ENCODE measurements at regions not wholly inside any gene's neighbourhood (a gene's known extent, or its start where the extent isn't known, plus 50 kb on each side); places are given as distances from the start of the nearest gene placed in this dataset.

DNA sequence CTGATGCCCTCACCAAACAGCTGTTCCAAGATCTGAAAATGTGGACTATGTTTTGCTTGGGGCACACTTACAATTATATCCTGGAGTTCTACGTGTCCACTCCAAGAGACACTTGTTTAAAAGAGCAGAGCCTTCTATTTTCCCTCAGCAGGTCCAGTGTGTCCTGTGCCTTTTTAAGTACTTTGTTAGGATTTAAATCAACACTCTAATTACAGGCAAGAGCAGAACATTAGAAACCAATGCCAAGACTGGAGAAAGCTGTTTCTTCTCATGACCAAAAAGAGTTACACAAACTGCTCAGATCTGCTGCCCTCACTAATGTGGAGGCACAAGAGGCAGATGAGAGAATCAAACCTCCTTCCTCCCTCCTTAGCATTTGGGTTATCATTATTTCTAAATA, 452.9 kb downstream of the LMO4 start:
- TF ChIP-seq, protein P1, sequence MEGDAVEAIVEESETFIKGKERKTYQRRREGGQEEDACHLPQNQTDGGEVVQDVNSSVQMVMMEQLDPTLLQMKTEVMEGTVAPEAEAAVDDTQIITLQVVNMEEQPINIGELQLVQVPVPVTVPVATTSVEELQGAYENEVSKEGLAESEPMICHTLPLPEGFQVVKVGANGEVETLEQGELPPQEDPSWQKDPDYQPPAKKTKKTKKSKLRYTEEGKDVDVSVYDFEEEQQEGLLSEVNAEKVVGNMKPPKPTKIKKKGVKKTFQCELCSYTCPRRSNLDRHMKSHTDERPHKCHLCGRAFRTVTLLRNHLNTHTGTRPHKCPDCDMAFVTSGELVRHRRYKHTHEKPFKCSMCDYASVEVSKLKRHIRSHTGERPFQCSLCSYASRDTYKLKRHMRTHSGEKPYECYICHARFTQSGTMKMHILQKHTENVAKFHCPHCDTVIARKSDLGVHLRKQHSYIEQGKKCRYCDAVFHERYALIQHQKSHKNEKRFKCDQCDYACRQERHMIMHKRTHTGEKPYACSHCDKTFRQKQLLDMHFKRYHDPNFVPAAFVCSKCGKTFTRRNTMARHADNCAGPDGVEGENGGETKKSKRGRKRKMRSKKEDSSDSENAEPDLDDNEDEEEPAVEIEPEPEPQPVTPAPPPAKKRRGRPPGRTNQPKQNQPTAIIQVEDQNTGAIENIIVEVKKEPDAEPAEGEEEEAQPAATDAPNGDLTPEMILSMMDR (IDR thresholded peaks at IDR 0.05) = no peak
- Mint-ChIP-seq H3K36me3 (ENCODE audit: low read depth) (no peaks in the 10 kb centered on the region), H3K27me3 (ENCODE audit: insufficient read depth) (peaks cover 1% of the 10 kb centered on the region; the same call in 1 of the 2 replicates), H3K4me1 (ENCODE audit: low read depth) (no peaks in the 10 kb centered on the region), H3K9me3 (no peaks in the 10 kb centered on the region), H3K27ac (no peak overlapping the region), H3K4me3 (no peak overlapping the region)
- no peak for DNase-seq

DNA sequence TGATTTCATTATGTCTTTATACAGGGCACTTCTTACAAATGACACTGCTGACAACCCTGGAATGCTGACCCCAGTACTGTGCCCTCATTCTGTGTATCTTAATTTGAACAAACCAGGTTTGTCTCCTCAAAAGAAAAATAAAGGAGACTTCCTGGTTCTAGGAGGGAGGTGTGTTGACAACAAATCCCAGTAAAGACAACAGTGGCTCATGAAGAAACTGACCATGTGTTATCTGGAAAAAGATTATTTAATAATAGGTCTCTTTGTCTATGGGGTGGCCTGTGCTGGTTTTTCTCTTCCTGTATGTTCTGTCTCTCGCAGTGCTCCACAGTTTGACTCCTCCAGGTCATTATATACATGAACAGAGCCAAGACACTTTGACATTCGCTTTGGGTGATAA, 454.6 kb downstream of the LMO4 start:
- peaks cover 1% of the 10 kb centered on the region for H3K27me3 Mint-ChIP-seq (ENCODE audit: insufficient read depth)
- peaks cover 8% of the 10 kb centered on the region for H3K4me1 Mint-ChIP-seq (ENCODE audit: low read depth)
- no peak for DNase-seq
- no peaks in the 10 kb centered on the region for H3K9me3 Mint-ChIP-seq
- no peak overlapping the region for H3K27ac Mint-ChIP-seq
- no peak overlapping the region for H3K4me3 Mint-ChIP-seq
- TF ChIP-seq, protein P1 (IDR thresholded peaks at IDR 0.05) = no peak
- no peaks in the 10 kb centered on the region for H3K36me3 Mint-ChIP-seq (ENCODE audit: low read depth)

DNA sequence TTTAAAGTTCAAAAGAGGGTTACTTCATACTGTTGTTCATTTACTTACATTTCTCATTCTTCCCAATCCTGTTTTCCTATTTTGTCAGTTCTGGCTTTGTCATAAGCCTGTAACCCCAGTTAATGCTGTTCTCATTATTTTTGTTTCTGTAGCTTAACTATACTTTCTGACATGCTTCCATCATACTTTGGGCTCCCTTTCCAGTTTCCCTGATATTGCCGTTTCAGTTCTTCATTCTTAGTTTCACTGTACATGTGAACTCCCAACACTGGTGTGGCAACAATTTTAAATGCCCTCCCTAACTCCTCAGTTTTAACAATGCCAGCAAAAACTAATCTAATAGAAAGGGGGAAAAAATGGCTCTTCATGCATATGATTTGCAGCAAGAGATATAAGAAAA, 456.7 kb downstream of the LMO4 start:
- no peaks in the 10 kb centered on the region for H3K36me3 Mint-ChIP-seq (ENCODE audit: low read depth)
- H3K4me1 Mint-ChIP-seq (ENCODE audit: low read depth) = peaks cover 8% of the 10 kb centered on the region
- H3K27ac Mint-ChIP-seq = no peak overlapping the region
- peaks cover 1% of the 10 kb centered on the region for H3K27me3 Mint-ChIP-seq (ENCODE audit: insufficient read depth)
- no peaks in the 10 kb centered on the region for H3K9me3 Mint-ChIP-seq
- no peak for DNase-seq
- H3K4me3 Mint-ChIP-seq = no peak overlapping the region
- TF ChIP-seq, protein P1 (IDR thresholded peaks at IDR 0.05) = no peak

DNA sequence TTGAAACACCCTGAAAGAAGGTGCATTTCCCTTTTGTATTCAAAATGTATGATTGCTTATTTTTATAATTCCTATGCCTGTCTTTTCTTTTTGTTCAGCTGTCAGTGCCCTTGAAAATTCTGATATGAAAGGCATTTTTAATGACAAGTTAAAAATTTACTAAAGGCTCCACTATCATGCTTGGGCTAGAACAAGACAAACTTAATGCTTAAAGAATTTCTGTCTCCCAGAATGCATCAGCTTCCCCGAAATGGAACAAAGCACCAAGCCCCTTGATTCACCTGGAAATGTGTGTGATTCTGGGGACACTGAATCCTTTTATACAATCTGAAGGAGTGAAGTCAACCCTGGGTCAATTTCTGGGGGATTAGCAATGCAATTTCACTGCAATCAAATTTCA, 457.5 kb downstream of the LMO4 start:
- H3K4me3 Mint-ChIP-seq = no peak overlapping the region
- no peak for DNase-seq
- H3K27ac Mint-ChIP-seq = no peak overlapping the region
- no peaks in the 10 kb centered on the region for H3K36me3 Mint-ChIP-seq (ENCODE audit: low read depth)
- TF ChIP-seq, protein P1 (IDR thresholded peaks at IDR 0.05) = no peak
- no peaks in the 10 kb centered on the region for H3K9me3 Mint-ChIP-seq
- H3K27me3 Mint-ChIP-seq (ENCODE audit: insufficient read depth) = peaks cover 1% of the 10 kb centered on the region
- peaks cover 8% of the 10 kb centered on the region for H3K4me1 Mint-ChIP-seq (ENCODE audit: low read depth)

DNA sequence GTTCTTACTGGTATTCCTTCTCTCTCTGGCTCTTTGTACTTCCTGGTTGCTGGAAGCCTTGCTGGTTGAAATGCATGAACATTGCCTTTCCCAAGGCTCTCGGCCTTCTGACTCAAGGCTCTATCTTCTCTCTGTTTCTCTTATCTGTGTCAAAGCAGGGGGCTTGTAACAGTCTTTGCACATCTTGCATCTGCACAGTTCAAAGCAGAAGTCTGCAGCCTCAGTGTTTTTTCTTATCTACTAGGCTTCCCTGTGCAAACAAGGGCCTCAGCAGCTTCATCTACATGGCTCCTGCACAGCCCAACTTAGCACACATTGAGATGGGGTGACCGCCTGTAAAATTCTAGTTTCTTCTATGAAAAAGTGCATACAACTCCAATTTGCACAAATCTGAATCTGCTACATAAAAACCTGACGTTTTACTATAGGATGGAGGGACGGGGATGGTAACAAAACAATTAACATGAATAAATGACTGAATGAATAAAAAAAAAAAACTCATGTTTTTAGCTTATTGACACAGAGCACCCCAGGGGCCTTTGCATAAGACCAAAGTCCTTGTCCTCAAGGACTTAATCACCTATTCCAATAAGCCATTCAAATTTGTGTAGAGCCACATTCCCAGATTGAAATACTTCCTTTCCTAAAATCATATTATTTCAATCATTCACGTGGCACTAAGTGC, 458.3 kb downstream of the LMO4 start:
- Mint-ChIP-seq H3K4me1 (ENCODE audit: low read depth) (peaks cover 11% of the 10 kb centered on the region), H3K36me3 (ENCODE audit: low read depth) (no peaks in the 10 kb centered on the region), H3K4me3 (no peak overlapping the region), H3K9me3 (no peaks in the 10 kb centered on the region), H3K27me3 (ENCODE audit: insufficient read depth) (peaks cover 1% of the 10 kb centered on the region), H3K27ac (no peak overlapping the region)
- no peak for DNase-seq
- TF ChIP-seq, protein P1 (IDR thresholded peaks at IDR 0.05) = no peak
